Testis (tissue), 2 donors: ENCODE measurements at regions not wholly inside any gene's neighbourhood (a gene's known extent, or its start where the extent isn't known, plus 50 kb on each side); places are given as distances from the start of the nearest gene placed in this dataset.

ENCODE experiments used
- CTCF ChIP-seq, 3 experiments: fragments of 450-650 bp in 2 of 3; fragments of 200-600 bp in 1 of 3; sonication (generic) in 1 of 3; IDR thresholded peaks; one replicate each; pipeline ENCODE4 v1.5.1; 2016 to 2019; ENCODE audit warnings: antibody characterized with exemption in 3 of 3, mild to moderate bottlenecking in 2 of 3, moderate library complexity in 1 of 3
- POLR2A ChIP-seq: fragments of 450-650 bp; IDR thresholded peaks from one replicate; pipeline ENCODE4 v1.6.1; 2017; ENCODE audit warnings: antibody characterized with exemption, mild to moderate bottlenecking, moderate library complexity

GRCh38 chr1:187076922-187077321 is 248.2 kb downstream of the PLA2G4A start:
- TF ChIP-seq CTCF (IDR thresholded peaks at IDR 0.05) (no peak), POLR2A (no peak)
